GM23338 (cell line): ENCODE measurements at regions not wholly inside any gene's neighbourhood (a gene's known extent, or its start where the extent isn't known, plus 50 kb on each side); places are given as distances from the start of the nearest gene placed in this dataset.

Experiments
- ATAC-seq: fragments of 200-7000 bp; cut with Tn5 transposase; 3 replicates; pipeline ENCODE4 v1.9.1; 2020
- DNase-seq: peaks from one replicate; pipeline ENCODE4 v3.0.0-alpha.2; 2015; ENCODE audit warnings: low spot score
- H2AFZ ChIP-seq: fragments of 200-600 bp; sonication (generic); 2 replicates; pipeline ENCODE4 v1.8.0; 2016; ENCODE audit warnings: antibody characterized with exemption, mild to moderate bottlenecking, moderate library complexity
- H3F3A ChIP-seq: fragments of 200-600 bp; sonication (generic); replicated peaks from 2 replicates; pipeline ENCODE4 v1.8.0; 2017; ENCODE audit warnings: antibody characterized with exemption, mixed run types, low read depth
- H3K27ac ChIP-seq: fragments of 200-600 bp; sonication (generic); 2 replicates; pipeline ENCODE4 v1.6.1; 2016; ENCODE audit warnings: low read depth
- H3K27me3 ChIP-seq: fragments of 200-600 bp; sonication (generic); 2 replicates; pipeline ENCODE4 v1.8.0; 2016; ENCODE audit warnings: mild to moderate bottlenecking, mixed run types, moderate library complexity; ENCODE audit not compliant: insufficient read depth
- H3K36me3 ChIP-seq: fragments of 200-600 bp; sonication (generic); 2 replicates; pipeline ENCODE4 v1.8.0; 2016; ENCODE audit warnings: mild to moderate bottlenecking; ENCODE audit not compliant: insufficient read depth
- H3K4me1 ChIP-seq: fragments of 200-600 bp; sonication (generic); 2 replicates; pipeline ENCODE4 v1.8.0; 2016; ENCODE audit warnings: mild to moderate bottlenecking, moderate library complexity; ENCODE audit not compliant: insufficient read depth
- H3K4me2 ChIP-seq: fragments of 200-600 bp; sonication (generic); 2 replicates; pipeline ENCODE4 v1.7.1; 2017; ENCODE audit warnings: mixed run types
- H3K4me3 ChIP-seq: fragments of 200-600 bp; sonication (generic); 2 replicates; pipeline ENCODE4 v1.6.1; 2016; ENCODE audit warnings: mixed run types
- H3K79me2 ChIP-seq: fragments of 200-600 bp; sonication (generic); replicated peaks from 2 replicates; pipeline ENCODE4 v1.8.0; 2017; ENCODE audit warnings: mild to moderate bottlenecking; ENCODE audit not compliant: insufficient read depth
- H3K9me2 ChIP-seq: fragments of 200-600 bp; sonication (generic); 2 replicates; pipeline ENCODE4 v1.8.0; 2017; ENCODE audit not compliant: insufficient read depth
- H4K20me1 ChIP-seq: fragments of 200-600 bp; sonication (generic); replicated peaks from 2 replicates; pipeline ENCODE4 v1.8.0; 2017; ENCODE audit warnings: mild to moderate bottlenecking; ENCODE audit not compliant: insufficient read depth
- H3K27ac Mint-ChIP-seq: 2 replicates; pipeline ENCODE4 v1.8.0; 2020; ENCODE audit warnings: inconsistent platforms, mild to moderate bottlenecking, moderate library complexity, mixed read lengths
- H3K27me3 Mint-ChIP-seq: 3 replicates; pipeline ENCODE4 v1.8.0; 2022; ENCODE audit warnings: low read depth, mild to moderate bottlenecking, moderate library complexity, mixed read lengths, inconsistent platforms; ENCODE audit not compliant: insufficient read depth, poor library complexity
- H3K36me3 Mint-ChIP-seq: 3 replicates; pipeline ENCODE4 v1.8.0; 2021; ENCODE audit warnings: low read depth, mild to moderate bottlenecking, inconsistent platforms, moderate library complexity, mixed read lengths
- H3K4me1 Mint-ChIP-seq: 3 replicates; pipeline ENCODE4 v1.8.0; 2020; ENCODE audit warnings: mild to moderate bottlenecking, inconsistent platforms, mixed read lengths
- H3K4me3 Mint-ChIP-seq: 3 replicates; pipeline ENCODE4 v1.8.0; 2021; ENCODE audit warnings: moderate library complexity, mild to moderate bottlenecking, inconsistent platforms, mixed read lengths
- H3K9me3 Mint-ChIP-seq: 3 replicates; pipeline ENCODE4 v1.8.0; 2020; ENCODE audit warnings: moderate library complexity, mild to moderate bottlenecking, inconsistent platforms, mixed read lengths
- CREB1 ChIP-seq: fragments of 250-450 bp; sonication (Bioruptor Pico); IDR thresholded peaks from 2 replicates; pipeline ENCODE4 v1.5.0; 2020; ENCODE audit warnings: low read depth, mild to moderate bottlenecking, moderate library complexity
- EZH2 ChIP-seq: fragments of 200-600 bp; sonication (generic); IDR thresholded peaks from one replicate; pipeline ENCODE4 v1.8.0; 2017; ENCODE audit warnings: antibody characterized with exemption, mild to moderate bottlenecking, low read depth; ENCODE audit not compliant: unreplicated experiment
- EZH2phosphoT487 ChIP-seq: fragments of 200-600 bp; sonication (generic); IDR thresholded peaks from one replicate; pipeline ENCODE4 v1.8.1; 2018; ENCODE audit warnings: antibody characterized with exemption; ENCODE audit not compliant: unreplicated experiment
- JUNB ChIP-seq: IDR thresholded peaks from one replicate; pipeline ENCODE4 v1.6.1; 2016; ENCODE audit warnings: antibody characterized with exemption; ENCODE audit not compliant: unreplicated experiment
- NANOG ChIP-seq: IDR thresholded peaks from 2 replicates; pipeline ENCODE4 v1.6.1; 2016; ENCODE audit warnings: antibody characterized with exemption, borderline replicate concordance
- POLR2AphosphoS5 ChIP-seq: IDR thresholded peaks from 2 replicates; pipeline ENCODE4 v1.6.1; 2016; ENCODE audit warnings: antibody characterized with exemption, low read depth
- STAT1 ChIP-seq: IDR thresholded peaks from one replicate; pipeline ENCODE4 v1.6.1; 2016; ENCODE audit warnings: antibody characterized with exemption; ENCODE audit not compliant: unreplicated experiment
- ZNF114 ChIP-seq: fragments of 250-450 bp; sonication (Bioruptor Pico); IDR thresholded peaks from 2 replicates; pipeline ENCODE4 v1.5.0; 2020; ENCODE audit warnings: mild to moderate bottlenecking, moderate library complexity
- ZNF331 ChIP-seq: fragments of 250-450 bp; sonication (Bioruptor Pico); IDR thresholded peaks from 2 replicates; pipeline ENCODE4 v1.5.0; 2020; ENCODE audit warnings: low read depth, mild to moderate bottlenecking, moderate library complexity
- TF ChIP-seq, protein P1 (sequence below): IDR thresholded peaks from one replicate; pipeline ENCODE4 v1.6.1; 2018; ENCODE audit warnings: antibody characterized with exemption; ENCODE audit not compliant: unreplicated experiment
- TF ChIP-seq, protein P2 (sequence below): IDR thresholded peaks from 2 replicates; pipeline ENCODE4 v1.6.1; 2016; ENCODE audit warnings: antibody characterized with exemption
- TF ChIP-seq, protein P3 (sequence below), 2 experiments: fragments of 200-600 bp in 1 of 2; sonication (generic) in 1 of 2; conservative IDR thresholded peaks; 2 replicates each; pipeline versions ENCODE4 v1.5.1 to v1.6.1; 2016 to 2017; ENCODE audit warnings: antibody characterized with exemption in 2 of 2, low read depth in 2 of 2, mild to moderate bottlenecking in 2 of 2, moderate library complexity in 1 of 2
- TF ChIP-seq, protein P4 (sequence below): fragments of 250-450 bp; sonication (Bioruptor Pico); IDR thresholded peaks from 2 replicates; pipeline ENCODE4 v1.5.0; 2020; ENCODE audit warnings: mild to moderate bottlenecking, moderate library complexity

DNA sequence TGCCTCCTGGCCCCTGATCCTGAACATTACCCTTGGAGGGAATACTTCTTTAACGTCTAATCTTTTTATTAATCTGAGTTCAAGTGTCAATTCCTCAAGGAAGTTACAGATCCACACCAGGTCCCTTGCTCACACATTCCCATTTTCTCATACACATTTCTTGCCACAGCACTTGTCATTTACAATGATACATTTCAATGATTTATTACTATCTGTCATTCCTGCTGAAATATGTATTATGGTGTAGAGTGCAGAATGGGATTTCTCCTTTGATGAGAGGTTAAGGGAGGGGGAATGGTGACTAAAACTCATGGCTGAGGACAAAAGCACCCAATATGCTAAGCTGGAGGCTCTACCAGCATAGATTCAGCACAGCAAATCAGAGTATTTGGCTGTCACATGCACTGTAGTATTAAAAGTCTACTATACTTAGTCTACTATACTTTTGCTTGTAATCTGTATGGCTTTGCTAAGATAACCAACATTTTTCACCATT lies 982.5 kb downstream of the TTLL7 start:
- Histone ChIP-seq H3K79me2 (no peaks in the 10 kb centered on the region), H3K9me2 (no peaks in the 10 kb centered on the region), H3K4me2 (no peak overlapping the region), H4K20me1 (no peaks in the 10 kb centered on the region), H3K4me1 (no peaks in the 10 kb centered on the region), H3K36me3 (peaks cover 6% of the 10 kb centered on the region; the same call in 1 of the 2 replicates), H3K4me3 (no peak overlapping the region), H3K27ac (no peak overlapping the region), H3K27me3 (no peaks in the 10 kb centered on the region), H3F3A (no peaks in the 10 kb centered on the region), H2AFZ (no peak overlapping the region)
- ATAC-seq: no peak
- Mint-ChIP-seq H3K4me1 (peaks cover 4% of the 10 kb centered on the region; the same call in 1 of the 3 replicates), H3K27ac (no peak overlapping the region), H3K4me3 (no peak overlapping the region), H3K36me3 (peaks cover 6% of the 10 kb centered on the region; the same call in 2 of the 3 replicates), H3K27me3 (no peaks in the 10 kb centered on the region), H3K9me3 (peaks cover 6% of the 10 kb centered on the region; the same call in 2 of the 3 replicates)
- DNase-seq: no peak
- TF ChIP-seq STAT1: no peak
- TF ChIP-seq CREB1 (CRISPR knock-in tag): no peak
- TF ChIP-seq ZNF114 (CRISPR knock-in tag): no peak
- no peak for TF ChIP-seq JUNB
- TF ChIP-seq, protein P1, sequence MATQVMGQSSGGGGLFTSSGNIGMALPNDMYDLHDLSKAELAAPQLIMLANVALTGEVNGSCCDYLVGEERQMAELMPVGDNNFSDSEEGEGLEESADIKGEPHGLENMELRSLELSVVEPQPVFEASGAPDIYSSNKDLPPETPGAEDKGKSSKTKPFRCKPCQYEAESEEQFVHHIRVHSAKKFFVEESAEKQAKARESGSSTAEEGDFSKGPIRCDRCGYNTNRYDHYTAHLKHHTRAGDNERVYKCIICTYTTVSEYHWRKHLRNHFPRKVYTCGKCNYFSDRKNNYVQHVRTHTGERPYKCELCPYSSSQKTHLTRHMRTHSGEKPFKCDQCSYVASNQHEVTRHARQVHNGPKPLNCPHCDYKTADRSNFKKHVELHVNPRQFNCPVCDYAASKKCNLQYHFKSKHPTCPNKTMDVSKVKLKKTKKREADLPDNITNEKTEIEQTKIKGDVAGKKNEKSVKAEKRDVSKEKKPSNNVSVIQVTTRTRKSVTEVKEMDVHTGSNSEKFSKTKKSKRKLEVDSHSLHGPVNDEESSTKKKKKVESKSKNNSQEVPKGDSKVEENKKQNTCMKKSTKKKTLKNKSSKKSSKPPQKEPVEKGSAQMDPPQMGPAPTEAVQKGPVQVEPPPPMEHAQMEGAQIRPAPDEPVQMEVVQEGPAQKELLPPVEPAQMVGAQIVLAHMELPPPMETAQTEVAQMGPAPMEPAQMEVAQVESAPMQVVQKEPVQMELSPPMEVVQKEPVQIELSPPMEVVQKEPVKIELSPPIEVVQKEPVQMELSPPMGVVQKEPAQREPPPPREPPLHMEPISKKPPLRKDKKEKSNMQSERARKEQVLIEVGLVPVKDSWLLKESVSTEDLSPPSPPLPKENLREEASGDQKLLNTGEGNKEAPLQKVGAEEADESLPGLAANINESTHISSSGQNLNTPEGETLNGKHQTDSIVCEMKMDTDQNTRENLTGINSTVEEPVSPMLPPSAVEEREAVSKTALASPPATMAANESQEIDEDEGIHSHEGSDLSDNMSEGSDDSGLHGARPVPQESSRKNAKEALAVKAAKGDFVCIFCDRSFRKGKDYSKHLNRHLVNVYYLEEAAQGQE: no peak
- TF ChIP-seq, protein P2, sequence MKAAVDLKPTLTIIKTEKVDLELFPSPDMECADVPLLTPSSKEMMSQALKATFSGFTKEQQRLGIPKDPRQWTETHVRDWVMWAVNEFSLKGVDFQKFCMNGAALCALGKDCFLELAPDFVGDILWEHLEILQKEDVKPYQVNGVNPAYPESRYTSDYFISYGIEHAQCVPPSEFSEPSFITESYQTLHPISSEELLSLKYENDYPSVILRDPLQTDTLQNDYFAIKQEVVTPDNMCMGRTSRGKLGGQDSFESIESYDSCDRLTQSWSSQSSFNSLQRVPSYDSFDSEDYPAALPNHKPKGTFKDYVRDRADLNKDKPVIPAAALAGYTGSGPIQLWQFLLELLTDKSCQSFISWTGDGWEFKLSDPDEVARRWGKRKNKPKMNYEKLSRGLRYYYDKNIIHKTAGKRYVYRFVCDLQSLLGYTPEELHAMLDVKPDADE: no peak
- TF ChIP-seq NANOG: no peak
- TF ChIP-seq ZNF331 (CRISPR knock-in tag): no peak
- TF ChIP-seq, protein P3, sequence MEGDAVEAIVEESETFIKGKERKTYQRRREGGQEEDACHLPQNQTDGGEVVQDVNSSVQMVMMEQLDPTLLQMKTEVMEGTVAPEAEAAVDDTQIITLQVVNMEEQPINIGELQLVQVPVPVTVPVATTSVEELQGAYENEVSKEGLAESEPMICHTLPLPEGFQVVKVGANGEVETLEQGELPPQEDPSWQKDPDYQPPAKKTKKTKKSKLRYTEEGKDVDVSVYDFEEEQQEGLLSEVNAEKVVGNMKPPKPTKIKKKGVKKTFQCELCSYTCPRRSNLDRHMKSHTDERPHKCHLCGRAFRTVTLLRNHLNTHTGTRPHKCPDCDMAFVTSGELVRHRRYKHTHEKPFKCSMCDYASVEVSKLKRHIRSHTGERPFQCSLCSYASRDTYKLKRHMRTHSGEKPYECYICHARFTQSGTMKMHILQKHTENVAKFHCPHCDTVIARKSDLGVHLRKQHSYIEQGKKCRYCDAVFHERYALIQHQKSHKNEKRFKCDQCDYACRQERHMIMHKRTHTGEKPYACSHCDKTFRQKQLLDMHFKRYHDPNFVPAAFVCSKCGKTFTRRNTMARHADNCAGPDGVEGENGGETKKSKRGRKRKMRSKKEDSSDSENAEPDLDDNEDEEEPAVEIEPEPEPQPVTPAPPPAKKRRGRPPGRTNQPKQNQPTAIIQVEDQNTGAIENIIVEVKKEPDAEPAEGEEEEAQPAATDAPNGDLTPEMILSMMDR (conservative IDR thresholded peaks at IDR 0.05; ENCODE audit: low read depth in 2 of 2): no peak
- TF ChIP-seq EZH2: no peak
- TF ChIP-seq EZH2phosphoT487: no peak
- TF ChIP-seq, protein P4, sequence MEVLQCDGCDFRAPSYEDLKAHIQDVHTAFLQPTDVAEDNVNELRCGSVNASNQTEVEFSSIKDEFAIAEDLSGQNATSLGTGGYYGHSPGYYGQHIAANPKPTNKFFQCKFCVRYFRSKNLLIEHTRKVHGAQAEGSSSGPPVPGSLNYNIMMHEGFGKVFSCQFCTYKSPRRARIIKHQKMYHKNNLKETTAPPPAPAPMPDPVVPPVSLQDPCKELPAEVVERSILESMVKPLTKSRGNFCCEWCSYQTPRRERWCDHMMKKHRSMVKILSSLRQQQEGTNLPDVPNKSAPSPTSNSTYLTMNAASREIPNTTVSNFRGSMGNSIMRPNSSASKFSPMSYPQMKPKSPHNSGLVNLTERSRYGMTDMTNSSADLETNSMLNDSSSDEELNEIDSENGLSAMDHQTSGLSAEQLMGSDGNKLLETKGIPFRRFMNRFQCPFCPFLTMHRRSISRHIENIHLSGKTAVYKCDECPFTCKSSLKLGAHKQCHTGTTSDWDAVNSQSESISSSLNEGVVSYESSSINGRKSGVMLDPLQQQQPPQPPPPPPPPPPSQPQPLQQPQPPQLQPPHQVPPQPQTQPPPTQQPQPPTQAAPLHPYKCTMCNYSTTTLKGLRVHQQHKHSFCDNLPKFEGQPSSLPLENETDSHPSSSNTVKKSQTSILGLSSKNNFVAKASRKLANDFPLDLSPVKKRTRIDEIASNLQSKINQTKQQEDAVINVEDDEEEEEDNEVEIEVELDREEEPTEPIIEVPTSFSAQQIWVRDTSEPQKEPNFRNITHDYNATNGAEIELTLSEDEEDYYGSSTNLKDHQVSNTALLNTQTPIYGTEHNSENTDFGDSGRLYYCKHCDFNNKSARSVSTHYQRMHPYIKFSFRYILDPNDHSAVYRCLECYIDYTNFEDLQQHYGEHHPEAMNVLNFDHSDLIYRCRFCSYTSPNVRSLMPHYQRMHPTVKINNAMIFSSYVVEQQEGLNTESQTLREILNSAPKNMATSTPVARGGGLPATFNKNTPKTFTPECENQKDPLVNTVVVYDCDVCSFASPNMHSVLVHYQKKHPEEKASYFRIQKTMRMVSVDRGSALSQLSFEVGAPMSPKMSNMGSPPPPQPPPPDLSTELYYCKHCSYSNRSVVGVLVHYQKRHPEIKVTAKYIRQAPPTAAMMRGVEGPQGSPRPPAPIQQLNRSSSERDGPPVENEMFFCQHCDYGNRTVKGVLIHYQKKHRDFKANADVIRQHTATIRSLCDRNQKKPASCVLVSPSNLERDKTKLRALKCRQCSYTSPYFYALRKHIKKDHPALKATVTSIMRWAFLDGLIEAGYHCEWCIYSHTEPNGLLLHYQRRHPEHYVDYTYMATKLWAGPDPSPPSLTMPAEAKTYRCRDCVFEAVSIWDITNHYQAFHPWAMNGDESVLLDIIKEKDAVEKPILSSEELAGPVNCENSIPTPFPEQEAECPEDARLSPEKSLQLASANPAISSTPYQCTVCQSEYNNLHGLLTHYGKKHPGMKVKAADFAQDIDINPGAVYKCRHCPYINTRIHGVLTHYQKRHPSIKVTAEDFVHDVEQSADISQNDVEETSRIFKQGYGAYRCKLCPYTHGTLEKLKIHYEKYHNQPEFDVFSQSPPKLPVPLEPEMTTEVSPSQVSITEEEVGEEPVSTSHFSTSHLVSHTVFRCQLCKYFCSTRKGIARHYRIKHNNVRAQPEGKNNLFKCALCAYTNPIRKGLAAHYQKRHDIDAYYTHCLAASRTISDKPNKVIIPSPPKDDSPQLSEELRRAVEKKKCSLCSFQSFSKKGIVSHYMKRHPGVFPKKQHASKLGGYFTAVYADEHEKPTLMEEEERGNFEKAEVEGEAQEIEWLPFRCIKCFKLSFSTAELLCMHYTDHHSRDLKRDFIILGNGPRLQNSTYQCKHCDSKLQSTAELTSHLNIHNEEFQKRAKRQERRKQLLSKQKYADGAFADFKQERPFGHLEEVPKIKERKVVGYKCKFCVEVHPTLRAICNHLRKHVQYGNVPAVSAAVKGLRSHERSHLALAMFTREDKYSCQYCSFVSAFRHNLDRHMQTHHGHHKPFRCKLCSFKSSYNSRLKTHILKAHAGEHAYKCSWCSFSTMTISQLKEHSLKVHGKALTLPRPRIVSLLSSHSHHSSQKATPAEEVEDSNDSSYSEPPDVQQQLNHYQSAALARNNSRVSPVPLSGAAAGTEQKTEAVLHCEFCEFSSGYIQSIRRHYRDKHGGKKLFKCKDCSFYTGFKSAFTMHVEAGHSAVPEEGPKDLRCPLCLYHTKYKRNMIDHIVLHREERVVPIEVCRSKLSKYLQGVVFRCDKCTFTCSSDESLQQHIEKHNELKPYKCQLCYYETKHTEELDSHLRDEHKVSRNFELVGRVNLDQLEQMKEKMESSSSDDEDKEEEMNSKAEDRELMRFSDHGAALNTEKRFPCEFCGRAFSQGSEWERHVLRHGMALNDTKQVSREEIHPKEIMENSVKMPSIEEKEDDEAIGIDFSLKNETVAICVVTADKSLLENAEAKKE: no peak
- TF ChIP-seq POLR2AphosphoS5: no peak
